HG03097 (cell line): ENCODE measurements at regions not wholly inside any gene's neighbourhood (a gene's known extent, or its start where the extent isn't known, plus 50 kb on each side); places are given as distances from the start of the nearest gene placed in this dataset.

Experiments used
- ATAC-seq: cut with Tn5 transposase; IDR thresholded peaks from one replicate; pipeline ENCODE4 v1.9.1; 2021; ENCODE audit not compliant: unreplicated experiment, low FRiP score

- ATAC-seq, result no peak
Measured at GRCh38 chr13:46951516-46951915, 54.7 kb upstream of the HTR2A start.

DNA sequence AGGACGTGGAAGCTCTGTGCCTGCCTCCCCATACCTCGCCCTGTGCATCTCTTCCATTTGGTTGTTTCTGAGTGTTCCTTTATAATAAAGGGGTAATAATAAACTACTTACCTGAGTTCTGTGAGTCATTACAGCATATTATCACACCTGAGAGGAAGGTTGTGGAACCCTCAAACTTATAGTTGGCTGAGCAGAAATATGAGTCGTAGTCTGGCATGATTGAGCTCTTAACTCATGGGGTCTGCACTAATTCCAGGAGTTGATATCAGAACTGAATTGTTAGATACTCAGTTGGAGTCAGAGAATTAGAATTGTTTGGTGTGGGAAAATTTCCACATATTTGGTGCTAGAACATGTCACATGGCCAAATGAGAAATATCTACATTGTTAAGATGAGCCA, 52.4 kb upstream of the HTR2A start:
- ATAC-seq, result no peak

DNA sequence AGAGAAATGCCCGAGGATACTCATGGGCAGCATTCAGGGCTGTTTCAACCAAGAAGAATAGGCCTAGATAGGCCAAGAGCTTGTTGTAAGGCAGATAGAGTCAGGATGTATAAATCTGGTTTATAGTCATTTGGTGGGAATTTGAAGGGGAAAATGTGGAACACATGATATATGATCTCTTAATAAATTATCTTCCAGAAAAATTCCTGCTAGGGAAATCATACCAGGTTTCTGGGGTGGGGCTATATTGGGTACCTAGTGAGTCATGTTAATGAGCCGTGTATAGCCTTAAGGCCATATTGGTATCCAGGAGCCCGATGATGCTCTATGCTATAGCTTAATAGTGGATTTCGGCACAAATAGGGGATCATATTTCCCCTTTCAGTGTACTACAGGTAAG, 51.5 kb upstream of the HTR2A start:
- no peak for ATAC-seq

DNA sequence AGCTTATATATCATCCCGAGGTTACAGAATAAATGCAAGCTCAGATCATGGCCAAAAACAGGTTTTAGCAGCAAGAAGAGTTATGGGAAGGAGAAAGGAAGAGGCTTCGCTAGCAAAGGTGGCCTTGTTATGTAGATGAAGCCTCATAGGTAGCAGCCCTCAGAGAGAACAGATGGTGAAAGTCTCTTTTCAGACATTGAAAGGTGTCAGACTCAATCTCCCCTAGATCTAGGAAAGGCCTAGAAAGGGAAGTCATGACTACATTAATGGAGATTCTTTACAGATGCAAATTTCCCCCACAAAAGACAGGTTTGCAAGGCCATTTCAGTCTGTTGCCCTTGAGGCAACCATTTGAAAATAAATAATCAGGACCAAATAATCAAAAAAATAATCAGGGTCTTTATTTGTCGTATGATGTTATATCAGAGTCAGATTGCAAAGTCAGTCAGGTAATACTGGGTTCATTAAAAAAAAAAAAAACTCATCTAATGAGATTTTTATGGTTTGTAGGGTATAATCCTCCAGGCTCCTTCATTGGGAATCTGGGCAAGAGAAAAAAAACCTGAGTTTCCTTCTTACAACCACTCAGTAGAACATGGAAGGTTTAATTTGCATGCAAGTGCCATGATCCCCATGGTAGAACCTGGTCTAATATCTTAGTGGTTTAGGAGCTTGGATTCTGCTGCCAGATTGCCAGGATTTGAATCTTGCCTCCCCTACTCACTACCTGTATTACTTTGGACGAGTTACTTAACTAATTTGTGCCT, 50.8 kb upstream of the HTR2A start:
- no peak for ATAC-seq
